Femur (tissue), 1 donor: ENCODE measurements at regions not wholly inside any gene's neighbourhood (a gene's known extent, or its start where the extent isn't known, plus 50 kb on each side); places are given as distances from the start of the nearest gene placed in this dataset.
"Not testable (repeated sequence)": the region's sequence is repeated elsewhere in the genome, so short reads cannot be mapped to it uniquely, and the experiment has no call there.

Experiments used
- DNase-seq: peaks from one replicate; pipeline ENCODE4 v3.0.0-alpha.2; 2017

DNA sequence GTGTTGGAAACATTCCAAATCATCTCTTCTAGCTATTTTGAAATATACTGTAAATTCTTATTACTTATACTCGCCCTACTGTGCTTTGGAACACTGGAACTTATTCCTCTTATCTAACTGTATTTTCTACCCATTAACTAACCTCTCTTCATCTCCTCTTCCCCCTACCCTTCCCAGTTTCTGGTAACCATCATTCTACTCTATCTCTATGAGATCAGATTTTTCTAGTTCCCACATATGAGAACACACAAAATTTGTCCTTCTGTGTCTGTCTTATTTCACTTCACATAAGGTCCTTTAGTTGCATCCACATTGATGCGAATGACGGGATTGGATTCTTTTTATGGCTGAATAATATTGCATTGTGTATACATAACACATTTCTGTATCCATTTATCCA is 1003.8 kb upstream of the INTU start:
- DNase-seq = no peak

DNA sequence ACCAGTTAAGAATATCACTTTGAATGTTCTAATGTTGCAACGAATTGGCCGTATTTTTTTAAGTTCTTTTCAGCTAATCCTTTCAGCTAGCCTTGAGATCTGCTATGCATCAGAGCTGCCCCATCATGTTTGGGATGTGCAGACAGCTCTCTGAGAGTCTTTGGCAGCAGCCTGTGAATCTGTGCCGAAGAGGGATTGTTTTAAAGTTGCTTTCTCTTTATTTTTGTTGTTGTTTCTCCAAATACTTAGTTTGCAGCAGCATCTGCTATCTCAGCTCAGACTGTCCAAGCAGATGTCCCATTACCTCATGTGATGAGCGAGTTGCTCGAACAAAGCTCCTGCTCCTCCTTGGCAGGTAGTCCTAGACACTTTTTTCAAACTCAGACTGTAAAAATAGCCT is 1002.5 kb upstream of the INTU start:
- DNase-seq = peak; percentile 78

DNA sequence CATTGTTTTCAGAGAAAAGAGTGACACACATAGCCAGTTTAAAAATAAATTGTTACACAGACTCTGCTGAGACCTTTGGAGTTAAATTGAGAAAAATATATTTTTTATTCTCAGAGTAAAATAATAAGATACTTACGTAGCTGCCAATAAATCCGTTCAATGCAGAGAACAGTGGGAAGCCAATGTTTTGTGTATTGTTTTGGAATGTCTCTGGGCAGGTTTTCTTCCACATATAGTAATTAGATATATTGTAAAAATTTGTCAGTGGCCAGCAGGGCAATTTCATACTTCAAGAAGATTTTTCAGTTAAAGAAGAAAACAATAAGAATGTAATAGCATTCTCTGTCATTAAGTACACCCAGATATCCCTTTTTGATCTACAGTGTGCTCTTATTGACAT is 999.5 kb upstream of the INTU start:
- DNase-seq = no peak

DNA sequence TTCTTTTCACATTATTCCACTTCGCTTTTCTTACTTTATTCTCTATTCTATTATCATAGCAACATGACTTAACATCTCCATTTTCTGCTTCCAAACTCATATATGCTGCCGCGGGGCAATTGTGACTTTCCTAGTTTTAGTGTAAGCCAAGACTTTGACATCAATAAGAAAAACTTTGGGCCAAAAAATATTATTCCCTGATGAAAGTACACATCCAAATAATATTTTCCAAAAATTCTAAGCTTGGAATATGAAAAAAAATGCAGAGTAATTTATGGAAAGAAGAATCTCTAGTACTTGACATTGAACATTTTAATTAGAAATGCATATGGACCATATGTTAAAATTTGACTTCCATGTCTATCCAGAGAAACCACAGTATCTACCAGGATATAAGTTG is 995.1 kb upstream of the INTU start:
- DNase-seq = no peak

DNA sequence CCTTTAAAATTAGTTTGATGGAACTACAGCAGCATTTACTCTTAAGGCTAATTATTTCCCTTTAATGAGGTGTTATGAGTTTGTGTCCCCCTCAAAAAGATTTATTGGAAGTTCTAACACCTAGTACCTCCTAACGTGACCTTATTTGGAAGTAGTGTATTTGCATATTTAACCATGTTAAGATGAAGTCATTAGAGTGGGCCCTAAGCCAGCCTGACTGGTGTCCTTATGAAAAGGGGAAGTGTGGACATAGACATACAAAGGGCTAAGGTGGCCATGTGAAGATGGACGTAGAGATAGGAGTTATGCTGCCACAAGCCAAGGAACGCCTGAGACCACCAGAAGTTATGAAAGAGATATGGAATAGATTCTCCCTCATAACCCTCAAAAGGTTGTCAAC is 985.4 kb upstream of the INTU start:
- no peak for DNase-seq

DNA sequence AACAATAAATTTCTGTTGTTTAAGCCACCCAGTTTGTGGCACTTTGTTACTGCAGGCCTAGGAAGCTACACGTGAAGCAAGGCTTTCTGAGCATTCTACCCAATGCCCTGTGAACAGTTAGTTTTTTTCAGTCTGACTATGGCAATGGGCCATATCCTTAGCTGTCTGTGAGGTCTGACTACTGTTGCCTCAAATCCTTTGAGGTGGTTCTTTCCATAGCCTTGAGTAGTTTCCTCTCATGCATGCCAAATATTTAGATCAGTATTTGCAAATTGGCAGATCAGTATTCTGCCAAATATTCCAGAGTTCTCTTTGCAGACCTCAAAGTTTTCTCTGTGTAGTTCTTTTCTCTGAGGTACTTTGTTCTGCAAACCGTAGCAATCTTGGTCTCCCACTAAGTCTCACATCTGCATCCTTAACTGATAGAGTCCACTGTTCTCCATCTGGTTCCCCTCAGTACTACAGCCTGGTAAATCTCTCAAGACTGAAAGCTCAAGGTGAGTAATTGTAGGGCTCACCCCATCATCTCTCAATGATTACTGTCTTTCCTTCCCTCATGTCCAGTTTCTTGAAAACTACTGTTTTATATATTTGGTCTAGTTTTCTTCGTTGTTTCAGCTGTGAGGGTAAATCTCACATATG is 984.9 kb upstream of the INTU start:
- no peak for DNase-seq

DNA sequence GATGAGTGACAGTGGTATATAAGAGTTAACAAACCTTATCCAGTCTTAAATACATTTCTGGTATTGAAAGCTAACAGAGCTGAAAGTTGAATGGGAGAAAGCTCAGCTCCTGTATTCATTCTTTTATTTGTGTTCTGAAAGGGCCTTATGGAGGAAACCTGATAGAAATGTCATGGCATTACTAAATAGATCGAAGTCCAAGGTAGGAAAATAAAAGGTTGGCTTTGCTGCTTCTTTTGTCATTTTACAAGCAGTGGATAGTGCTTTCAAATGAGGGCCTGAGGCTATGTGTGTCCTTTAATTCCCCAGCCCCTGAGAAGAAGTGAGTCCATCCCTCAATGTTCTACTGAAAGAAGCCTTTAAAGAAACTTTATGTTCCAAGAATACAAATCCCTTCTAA is 974.3 kb upstream of the INTU start:
- no peak for DNase-seq

DNA sequence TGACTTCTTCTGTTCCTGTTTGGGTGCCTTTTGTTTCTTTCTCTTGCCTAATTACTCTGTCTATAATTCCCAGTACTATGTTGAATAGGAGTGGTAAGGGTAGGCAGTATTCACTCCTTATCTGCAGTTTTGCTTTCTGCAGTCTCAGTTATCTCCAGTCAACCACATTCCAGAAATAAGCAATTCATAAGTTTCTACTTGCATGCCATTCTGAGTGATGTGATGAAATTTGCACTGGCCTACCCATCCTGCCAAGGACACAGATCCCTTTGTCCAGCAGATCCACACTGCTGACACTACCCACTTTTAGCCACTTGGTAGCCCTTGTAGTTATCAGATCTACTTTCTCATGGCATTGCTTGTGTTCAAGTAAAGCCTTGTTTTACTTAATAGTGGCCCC is 971.6 kb upstream of the INTU start:
- DNase-seq = no peak

DNA sequence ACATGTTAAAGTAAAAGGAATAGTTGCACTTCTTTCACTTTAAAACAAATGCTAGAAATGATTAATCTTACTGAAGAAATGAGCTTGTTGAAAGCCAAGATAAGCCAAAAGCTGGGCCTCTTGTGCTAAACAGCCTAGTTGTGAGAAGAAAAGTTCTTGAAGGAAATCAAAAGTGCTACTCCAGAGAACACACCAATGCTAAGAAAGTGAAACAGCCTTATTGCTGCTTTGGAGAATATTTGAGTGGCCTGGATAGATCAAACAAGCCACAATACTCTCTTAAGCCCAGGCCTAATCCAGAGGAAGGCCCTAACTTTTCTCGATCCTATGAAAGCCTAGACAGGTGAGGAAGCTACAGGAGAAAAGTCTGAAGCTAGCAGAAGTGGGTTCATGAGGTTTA is 967.9 kb upstream of the INTU start:
- no peak for DNase-seq

DNA sequence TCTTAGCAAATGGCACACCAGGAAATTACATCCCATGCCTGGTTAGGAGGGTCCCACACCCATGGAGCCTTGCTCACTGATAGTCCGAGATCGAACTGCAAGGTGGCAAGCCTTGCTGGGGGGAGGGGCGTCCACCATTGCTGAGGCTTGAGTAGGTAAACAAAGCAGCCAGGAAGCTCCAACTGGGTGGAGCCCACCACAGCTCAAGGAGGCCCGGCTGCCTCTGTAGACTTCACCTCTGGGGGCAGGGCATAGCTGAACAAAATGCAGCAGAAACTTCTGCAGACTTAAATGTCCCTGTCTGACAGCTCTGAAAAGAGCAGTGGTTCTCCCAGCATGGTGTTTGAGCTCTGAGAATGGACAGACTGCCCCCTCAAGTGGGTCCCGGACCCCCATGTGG is 962.7 kb upstream of the INTU start:
- not testable (repeated sequence) for DNase-seq

DNA sequence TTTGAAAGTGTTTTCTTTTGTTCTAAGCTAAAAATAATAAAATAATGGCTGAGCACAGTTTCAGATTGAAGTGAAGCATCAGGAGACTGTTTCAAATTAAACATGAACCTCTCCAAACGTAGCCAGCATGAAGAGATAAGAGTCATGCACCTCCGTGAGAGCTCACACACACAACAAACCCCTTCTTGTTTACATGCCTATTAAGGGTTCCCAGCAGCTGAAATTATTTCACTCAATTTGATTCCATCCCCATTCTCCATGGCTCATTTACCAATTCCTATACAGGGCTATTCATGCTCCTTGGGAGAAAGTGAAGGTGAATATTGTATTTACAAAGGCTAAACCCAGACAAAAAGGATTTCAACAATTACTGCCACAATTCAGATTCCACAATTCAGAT is 954.1 kb upstream of the INTU start:
- DNase-seq = no peak

DNA sequence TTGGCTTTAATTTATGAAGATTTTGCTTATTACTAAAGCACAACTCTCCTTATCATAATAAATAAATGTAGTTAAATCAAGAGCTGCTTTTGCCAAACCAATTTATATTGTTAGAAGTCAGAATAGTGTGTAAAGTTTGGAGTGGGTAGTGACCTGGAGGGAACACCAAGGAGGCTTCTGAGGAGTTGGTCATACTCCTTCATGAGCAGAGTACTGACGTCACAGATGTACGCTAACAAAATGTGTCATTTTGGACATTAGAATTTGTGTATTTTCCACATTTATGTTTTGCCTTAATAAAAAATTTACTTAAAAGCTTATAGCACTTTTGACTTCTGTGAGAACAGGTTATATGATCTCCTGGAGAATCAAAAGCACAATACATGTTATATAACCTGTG is 953.5 kb upstream of the INTU start:
- no peak for DNase-seq

DNA sequence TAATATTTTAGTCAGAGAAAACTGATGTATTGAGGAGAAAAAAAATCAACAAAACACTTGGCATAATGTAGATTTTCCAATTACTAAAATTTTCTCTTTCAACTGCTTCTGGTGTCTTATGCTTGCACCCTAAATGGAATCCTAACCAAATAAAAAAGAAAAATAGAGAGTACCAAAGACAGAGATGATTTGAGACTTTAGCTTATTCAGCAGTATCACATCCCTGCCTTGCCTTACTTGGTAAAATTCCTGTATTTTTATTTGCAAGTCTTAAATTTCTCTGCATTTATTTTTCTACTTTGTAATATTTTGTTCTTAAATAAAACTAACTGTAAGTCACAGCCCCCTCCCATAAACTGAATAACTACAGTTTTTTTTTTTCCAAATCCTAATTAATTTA is 950.5 kb upstream of the INTU start:
- DNase-seq = no peak

DNA sequence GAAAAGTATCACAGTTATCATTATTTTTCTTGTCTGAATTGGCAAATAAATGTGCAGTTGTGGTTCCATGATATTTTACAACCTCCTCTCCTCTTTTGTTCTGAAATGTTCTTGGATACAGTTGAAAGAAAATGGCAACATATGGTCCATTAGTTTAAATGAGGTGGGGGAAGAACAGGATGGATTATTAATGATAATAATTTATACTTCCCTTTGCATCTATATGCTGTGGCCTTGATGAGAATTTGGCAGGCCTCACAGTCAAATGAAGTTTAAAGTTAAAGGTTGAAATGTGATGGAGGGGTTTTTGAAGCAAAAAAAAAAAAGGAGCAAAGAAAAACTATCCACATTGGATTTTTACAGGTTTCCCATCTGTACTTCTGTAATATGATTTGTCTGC is 946.3 kb upstream of the INTU start:
- DNase-seq = no peak

DNA sequence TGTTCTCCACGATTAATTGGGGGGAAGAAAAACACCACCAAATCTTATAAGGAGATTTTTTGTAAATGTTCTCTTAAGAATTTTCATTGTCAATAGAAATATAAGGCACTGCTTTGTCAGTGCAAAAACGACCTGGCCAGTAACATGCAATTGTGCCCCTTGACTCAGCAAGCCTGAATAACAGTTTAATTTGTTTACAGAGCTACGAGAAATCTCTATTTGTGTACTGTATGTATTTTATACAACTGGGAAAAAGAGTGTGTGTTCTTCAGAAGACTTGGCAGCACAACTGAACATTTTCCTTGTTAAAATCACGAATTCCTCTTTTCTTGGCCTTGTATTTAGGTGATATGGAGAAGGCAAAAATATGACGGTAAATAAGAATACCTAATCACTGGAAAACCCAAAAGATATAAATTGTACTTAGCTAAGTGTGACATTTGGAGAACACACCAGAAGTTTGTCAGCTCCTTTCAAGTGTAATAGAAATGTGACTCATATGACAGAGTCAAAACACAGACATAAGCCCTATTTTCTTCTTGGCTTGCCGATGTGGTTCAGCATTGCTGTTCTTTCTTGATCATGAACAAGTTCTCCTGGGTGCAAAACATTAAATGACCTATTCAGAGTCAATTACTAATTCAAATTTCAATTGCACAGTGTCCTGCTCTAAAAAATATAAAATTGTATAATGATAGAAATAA is 945.0 kb upstream of the INTU start:
- no peak for DNase-seq

DNA sequence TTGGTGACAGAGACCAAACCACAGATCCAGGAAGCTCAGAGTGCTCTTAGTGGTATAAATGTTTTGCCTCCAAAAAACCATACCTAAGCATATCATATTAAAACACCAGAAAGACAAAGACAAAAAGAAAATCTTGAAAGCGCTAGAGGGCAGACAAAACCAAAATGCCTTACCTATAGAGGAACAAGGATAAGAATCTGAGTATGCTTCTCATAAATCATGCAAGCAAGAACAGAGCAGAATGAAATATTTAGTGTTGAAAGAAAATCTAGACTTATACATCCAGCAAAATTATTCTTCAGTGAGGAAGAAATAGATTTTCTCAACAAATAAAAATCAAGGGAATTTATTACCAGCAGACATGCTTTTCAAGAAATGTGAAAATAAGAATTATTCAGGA is 941.0 kb upstream of the INTU start:
- no peak for DNase-seq

DNA sequence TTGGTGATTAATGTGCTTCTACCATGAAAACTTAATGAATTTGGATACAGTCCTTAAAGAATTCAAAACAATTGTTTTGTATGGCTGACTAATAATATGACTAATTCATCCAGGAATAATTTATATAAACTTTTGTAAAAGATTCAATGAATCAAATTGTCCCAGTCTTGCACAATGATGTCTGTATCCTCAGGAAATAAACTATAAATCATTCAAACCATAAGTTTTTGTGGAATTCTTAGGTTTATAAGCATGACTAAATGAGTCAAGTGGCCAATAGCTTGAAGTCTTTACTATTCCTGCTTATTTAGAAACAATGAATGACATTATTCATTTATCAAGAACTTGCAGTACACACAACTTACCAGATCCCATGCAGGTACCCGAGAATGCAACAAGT is 935.0 kb upstream of the INTU start:
- DNase-seq = no peak

DNA sequence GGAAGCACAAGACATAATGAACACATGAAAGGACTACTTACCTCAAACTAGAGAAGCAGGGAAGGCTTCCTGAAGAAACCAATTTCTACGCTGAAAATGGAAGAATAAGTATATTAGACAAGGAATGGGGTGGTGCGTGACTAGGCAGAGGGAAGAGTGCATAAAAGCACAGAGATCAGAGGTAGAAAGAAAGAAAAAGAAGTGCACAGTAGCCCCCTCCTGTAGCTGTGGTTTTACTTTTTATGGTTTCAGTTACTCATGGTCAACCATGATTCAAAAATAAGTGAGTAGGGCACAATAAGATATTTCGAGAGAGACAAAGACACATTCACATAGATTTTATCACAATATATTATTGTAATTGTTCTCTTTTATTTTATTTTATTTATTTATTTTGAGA is 934.5 kb upstream of the INTU start:
- no peak for DNase-seq

DNA sequence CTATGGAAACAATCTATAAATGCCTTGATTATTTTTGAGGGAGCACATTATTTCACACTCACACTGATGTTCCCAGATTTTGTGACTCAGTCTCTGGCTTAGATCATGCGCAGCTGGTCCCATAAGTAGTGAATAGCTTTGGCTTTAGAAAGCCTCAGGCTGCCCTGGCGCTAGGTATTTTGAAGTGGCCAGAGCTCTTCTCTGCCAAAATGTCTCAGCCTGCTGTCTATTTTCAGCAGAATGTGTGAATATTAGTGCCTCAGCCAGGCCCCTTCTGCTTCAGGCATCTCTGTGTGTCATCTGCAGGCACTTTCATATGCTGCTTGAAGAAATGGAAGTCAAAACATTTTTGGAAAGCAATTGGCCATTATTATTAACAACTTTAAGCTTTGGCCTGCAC is 931.0 kb upstream of the INTU start:
- DNase-seq = peak; percentile 65

DNA sequence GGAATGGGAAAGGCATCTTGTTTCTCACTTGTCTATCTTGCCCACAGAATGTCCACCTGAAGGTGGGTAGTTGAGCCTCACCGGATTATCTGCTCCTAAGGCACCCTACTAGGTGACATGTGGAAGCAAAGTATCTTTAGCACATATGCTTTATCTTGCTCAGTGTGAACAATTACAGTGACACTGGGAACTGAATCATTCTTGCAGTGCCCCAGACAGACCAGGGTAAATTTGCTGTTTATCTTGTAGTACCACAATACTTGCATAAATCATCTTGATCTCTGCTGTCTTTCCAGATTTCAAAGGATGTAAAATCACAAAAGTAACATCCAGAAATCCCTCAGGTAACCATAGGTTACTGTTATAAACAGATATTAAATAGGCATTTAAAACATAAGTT is 930.0 kb upstream of the INTU start:
- no peak for DNase-seq

DNA sequence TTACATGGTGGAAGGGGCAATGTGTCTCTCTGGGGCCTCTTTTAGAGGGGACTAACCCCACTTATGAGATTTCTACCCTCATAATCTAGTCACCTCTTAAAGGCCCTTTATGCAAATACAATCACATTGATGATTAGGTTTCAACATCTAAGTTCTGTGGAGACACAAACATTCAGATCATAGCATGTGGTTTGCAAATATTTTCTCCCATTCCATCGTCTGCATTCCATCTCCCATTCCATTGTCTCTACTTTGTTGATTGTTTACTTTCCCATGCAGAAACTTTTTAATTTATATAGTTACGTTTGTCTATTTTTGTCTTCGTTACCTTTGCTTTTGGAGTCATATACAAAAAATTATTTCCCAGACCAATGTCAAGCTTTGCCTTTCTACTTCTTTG is 927.5 kb upstream of the INTU start:
- DNase-seq = no peak

DNA sequence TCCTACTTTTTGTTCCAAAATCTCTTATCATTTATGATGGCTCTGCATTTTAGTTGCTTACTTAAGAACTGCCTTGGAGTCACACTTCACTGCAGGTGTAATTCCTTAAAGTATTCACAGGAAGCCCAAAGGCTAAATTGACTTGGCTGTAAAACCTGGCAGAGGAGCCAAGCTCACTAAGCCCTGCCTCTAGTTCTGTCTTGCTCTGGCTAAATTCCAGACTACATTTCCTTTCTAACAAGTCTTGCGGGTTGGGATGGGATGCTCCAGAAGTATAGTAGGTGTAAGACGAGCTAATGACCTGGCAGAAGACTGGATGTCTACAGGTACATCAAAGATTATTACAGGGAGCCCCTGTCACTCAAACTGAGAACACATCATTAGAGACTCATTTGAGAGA is 924.0 kb upstream of the INTU start:
- DNase-seq = no peak

DNA sequence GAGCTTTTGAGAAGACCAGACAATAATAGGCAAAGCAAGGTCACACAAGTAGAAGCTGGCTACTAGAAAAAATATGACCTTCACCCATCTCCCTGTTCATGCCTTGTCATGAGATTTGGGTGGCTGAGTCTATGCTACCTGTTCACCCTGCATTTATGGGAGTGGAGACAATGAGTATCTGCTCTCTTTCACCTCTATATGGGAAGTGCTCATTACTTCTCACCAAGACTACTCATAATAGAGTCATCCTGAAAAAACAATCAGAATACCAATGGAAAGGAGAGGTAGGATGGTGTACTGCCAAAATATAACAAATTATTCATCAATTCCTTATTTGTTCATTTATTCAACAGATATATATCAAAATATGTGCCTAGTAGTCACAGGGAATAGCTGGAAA is 921.8 kb upstream of the INTU start:
- no peak for DNase-seq

DNA sequence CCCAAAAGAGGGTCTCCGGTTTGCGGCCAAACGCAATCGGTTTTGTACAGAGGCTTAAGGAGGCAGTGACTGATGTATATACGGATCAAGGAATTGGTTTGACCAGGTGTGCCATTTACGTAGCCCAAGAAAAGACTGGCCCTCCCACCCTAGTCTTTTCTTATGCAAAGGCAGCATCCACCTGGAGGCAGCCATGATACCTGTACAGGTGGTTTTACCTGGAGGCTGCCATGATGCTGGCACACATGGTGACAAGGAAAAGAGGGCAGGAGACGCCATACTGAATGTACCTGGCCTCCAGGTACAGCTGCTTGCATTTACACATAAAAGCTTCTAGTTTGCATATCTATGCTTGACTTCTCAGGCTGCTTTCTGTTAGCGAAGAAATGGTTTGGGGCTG is 917.7 kb upstream of the INTU start:
- no peak for DNase-seq

DNA sequence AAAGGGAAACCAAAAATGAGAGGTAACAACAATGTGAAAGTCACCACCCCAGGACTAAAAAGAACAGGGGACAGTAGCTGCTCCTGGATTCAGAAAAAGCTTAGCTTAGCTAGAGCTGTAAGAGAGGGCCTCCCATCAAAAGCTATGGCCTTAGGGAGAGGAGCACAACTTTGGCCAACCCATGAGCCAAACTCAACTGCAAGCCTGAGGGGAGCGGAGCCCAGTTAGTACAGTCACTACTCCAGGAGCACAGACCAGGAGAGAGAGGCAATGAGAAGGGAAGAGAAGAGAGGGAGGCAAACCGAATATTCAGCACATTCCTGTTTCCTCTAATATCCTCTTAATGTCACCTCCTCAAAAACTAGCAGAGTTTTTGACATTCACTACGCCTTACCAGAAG is 917.1 kb upstream of the INTU start:
- no peak for DNase-seq
